ENCODE measurements at regions not wholly inside any gene's neighbourhood (a gene's known extent, or its start where the extent isn't known, plus 50 kb on each side); places are given as distances from the start of the nearest gene placed in this dataset.

- H3K9me3 ChIP-seq = no peaks in the 10 kb centered on the region
- DNase-seq (peak in 1 of 2 donors; percentile 26), ATAC-seq (peak; percentile 89 to 93)
- H3K27ac ChIP-seq = peak overlapping the region in 2 of 4 donors; percentile 52 to 58
- in situ Hi-C loops (cut with MboI; ENCODE audit: low sequenced_read_pairs in 4 of 4) (no loop called here), intact Hi-C loops (cut with DNase I; ENCODE audit: low total_unique reads) (no loop called here)
- H3K36me3 ChIP-seq = no peaks in the 10 kb centered on the region
- H3K4me1 ChIP-seq = peaks cover 0 to 5% of the 10 kb centered on the region in 2 donors
- H3K4me3 ChIP-seq = no peak overlapping the region
- TF ChIP-seq CTCF (IDR thresholded peaks at IDR 0.05 in 4 of 5, conservative IDR thresholded peaks at IDR 0.05 in 1 of 5) (no peak), POLR2A (IDR thresholded peaks at IDR 0.05) (no peak)
- no peaks in the 10 kb centered on the region for H3K27me3 ChIP-seq
Measured at GRCh38 chr1:87418048-87418447, 89.4 kb downstream of the LMO4 start.

GRCh38 chr1:87421809-87422208 is 93.1 kb downstream of the LMO4 start:
- in situ Hi-C loops (cut with MboI; ENCODE audit: low sequenced_read_pairs in 4 of 4) (no loop called here), intact Hi-C loops (cut with DNase I; ENCODE audit: low total_unique reads) (no loop called here)
- Histone ChIP-seq H3K27me3 (no peaks in the 10 kb centered on the region), H3K4me3 (no peak overlapping the region), H3K27ac (no peak overlapping the region), H3K9me3 (no peaks in the 10 kb centered on the region), H3K4me1 (peaks cover 0 to 5% of the 10 kb centered on the region in 2 donors), H3K36me3 (no peaks in the 10 kb centered on the region)
- DNase-seq (no peak), ATAC-seq (no peak)
- TF ChIP-seq CTCF (IDR thresholded peaks at IDR 0.05 in 4 of 5, conservative IDR thresholded peaks at IDR 0.05 in 1 of 5) = no peak
- no peak for TF ChIP-seq POLR2A (IDR thresholded peaks at IDR 0.05)

DNA sequence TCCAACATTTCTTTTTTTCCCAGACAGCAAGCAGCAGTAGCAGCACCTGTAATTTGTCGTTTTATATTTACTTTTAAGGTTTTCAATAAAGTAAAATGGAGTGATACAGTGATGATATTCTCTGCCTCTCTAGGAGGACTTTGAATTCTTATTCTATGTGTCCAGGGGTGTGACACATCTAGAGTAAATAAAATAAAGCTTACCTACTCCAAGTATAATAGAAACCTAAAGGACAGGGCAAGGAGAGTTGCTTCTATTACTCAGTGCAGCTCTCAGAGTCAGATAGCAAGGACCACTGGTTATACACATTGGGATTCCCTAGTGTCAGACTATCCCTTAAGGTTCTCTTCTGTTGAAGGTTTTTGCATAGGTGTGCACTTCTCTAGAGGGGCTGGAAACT is 95.9 kb downstream of the LMO4 start:
- no peak for DNase-seq
- no peak for ATAC-seq
- Histone ChIP-seq H3K4me1 (no peaks in the 10 kb centered on the region), H3K9me3 (no peaks in the 10 kb centered on the region), H3K27ac (no peak overlapping the region), H3K36me3 (no peaks in the 10 kb centered on the region), H3K4me3 (no peak overlapping the region), H3K27me3 (no peaks in the 10 kb centered on the region)
- in situ Hi-C loops (cut with MboI; ENCODE audit: low sequenced_read_pairs in 4 of 4) = no loop called here
- no peak for TF ChIP-seq POLR2A (IDR thresholded peaks at IDR 0.05)
- no peak for TF ChIP-seq CTCF (IDR thresholded peaks at IDR 0.05 in 4 of 5, conservative IDR thresholded peaks at IDR 0.05 in 1 of 5)
- intact Hi-C loops (cut with DNase I; ENCODE audit: low total_unique reads) = no loop called here

DNA sequence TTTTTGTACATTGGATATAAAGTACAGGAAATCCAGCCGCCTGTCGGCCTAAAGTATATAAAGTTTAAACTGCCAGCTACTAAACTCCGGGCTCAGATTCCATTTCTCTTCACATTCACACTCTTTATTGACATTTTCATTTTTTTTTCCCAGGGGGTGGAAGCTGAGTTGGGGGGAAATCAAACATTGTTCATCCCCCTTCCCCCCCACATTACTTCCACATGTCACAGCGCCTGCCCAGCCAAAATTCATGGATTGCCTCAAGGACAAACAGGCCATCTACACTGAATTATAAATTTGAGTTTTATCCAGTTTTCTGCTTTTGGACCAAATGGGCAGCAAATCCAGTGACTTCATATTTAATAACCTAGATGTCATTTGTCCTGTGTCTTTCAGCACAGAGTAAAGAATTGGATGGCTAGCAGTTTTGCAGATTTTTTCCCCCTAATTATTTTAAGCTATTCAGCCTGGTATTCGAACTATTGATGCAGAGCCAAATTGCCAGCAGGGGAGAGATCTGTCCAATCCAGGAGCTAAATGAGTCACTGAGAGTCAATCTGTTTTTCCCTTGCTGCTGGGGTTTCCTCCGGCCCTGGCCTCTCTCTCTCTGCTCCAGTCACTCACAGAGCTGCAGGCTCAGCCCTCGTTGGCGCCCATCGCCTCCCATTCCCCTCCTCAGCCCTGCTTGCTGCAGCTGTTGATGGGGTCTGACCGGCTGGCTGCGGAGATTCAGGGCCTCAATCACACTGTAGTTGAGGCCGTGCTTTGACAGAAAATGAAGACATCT is 98.0 kb downstream of the LMO4 start:
- intact Hi-C loops (cut with DNase I; ENCODE audit: low total_unique reads) (no loop called here), in situ Hi-C loops (cut with MboI; ENCODE audit: low sequenced_read_pairs in 4 of 4) (no loop called here)
- H3K36me3 ChIP-seq = no peaks in the 10 kb centered on the region
- DNase-seq (no peak), ATAC-seq (no peak)
- TF ChIP-seq POLR2A (IDR thresholded peaks at IDR 0.05) = no peak
- TF ChIP-seq CTCF (IDR thresholded peaks at IDR 0.05 in 4 of 5, conservative IDR thresholded peaks at IDR 0.05 in 1 of 5) = no peak
- H3K27me3 ChIP-seq = no peaks in the 10 kb centered on the region
- H3K27ac ChIP-seq = no peak overlapping the region
- no peak overlapping the region for H3K4me3 ChIP-seq
- no peaks in the 10 kb centered on the region for H3K4me1 ChIP-seq
- H3K9me3 ChIP-seq = no peaks in the 10 kb centered on the region

DNA sequence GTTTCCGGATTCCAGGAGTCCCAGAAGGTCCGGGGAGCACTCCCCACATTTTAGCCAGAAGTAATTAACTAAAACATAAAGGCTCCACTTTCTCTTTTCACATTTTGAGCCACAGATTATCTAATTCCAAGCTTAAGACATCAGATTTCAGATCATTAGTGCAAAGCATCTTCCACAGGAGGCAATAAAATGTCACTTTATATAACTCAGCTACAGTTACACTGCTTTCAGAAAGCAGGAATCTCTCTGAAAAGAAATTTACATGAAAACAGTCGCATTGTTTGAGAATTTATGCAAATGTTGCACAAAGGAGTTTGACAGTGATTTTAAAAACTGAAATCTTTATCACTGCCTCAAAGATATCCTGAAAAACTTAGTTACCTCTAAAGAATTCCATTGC is 99.7 kb downstream of the LMO4 start:
- intact Hi-C loops (cut with DNase I; ENCODE audit: low total_unique reads) (no loop called here), in situ Hi-C loops (cut with MboI; ENCODE audit: low sequenced_read_pairs in 4 of 4) (no loop called here)
- no peak for ATAC-seq
- Histone ChIP-seq H3K4me3 (no peak overlapping the region), H3K27me3 (no peaks in the 10 kb centered on the region), H3K36me3 (no peaks in the 10 kb centered on the region), H3K27ac (no peak overlapping the region), H3K9me3 (no peaks in the 10 kb centered on the region), H3K4me1 (peaks cover 0 to 6% of the 10 kb centered on the region in 2 donors)
- no peak for TF ChIP-seq CTCF (IDR thresholded peaks at IDR 0.05 in 4 of 5, conservative IDR thresholded peaks at IDR 0.05 in 1 of 5)
- no peak for TF ChIP-seq POLR2A (IDR thresholded peaks at IDR 0.05)
- DNase-seq = no peak

All from gastrocnemius medialis (tissue), 4 donors.